Left hindlimb (tissue), 1 donor: ENCODE measurements at regions not wholly inside any gene's neighbourhood (a gene's known extent, or its start where the extent isn't known, plus 50 kb on each side); places are given as distances from the start of the nearest gene placed in this dataset.

Experiments
- DNase-seq: peaks from one replicate; pipeline ENCODE4 v3.0.0-alpha.2; 2018

DNA sequence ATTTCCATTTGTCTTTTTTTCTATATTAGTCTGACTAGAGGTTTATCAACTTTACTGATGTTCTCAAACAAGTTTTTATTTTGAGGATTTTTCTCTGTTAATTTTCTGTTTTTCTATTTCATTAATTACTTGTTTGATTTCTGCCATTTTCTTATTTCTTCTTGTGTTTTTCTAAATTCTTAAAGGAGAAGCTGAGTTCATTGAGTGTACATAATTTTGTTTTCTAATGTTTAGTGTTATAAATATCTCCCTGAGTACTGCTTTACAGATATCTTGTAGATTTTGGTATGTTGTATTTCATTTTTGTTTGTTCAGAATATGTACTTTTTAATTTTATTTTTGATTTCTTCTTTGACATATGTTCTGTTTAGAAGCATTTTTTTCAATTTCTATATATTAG is 1404.3 kb upstream of the MIR17HG start:
- DNase-seq, result no peak

DNA sequence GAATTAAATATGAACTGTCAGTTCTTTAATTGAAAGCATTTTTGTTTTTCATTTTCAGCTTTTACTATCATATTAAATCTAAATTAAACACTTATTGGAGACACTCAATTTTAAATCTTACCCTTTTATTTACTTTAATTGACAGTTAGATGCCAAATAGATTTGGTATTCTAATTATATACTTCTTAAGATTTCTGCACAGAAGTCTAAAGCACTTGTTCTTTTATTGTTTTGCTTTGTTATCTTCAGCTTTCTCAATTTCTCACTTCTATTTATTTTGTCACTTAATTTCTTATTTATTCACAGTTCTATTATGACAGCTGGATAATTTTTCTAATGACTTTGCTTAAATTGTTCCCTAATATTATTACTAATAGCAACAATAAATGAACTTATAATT is 1397.3 kb upstream of the MIR17HG start:
- DNase-seq, result no peak

DNA sequence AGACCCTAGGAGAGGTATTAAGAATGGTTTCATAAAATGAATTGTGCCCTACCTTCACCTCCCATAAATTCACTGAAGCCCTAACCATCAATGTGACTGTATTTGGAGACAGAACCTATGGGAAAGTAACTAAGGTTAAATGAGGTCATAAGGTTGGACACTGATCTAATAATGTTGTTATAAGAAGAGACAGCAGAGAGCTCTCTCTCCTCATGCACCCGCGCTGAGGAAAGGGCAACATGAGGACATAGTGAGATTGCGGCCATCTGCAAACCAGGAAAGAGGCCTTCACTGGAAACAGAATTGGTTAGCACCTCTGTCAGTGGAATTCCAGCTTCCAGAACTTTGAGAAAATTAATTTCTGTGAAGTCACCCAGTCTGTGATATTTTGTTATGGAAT is 1396.1 kb upstream of the MIR17HG start:
- no peak for DNase-seq

GRCh38 chr13:89953581-89953980 is 1393.9 kb upstream of the MIR17HG start:
- no peak for DNase-seq

DNA sequence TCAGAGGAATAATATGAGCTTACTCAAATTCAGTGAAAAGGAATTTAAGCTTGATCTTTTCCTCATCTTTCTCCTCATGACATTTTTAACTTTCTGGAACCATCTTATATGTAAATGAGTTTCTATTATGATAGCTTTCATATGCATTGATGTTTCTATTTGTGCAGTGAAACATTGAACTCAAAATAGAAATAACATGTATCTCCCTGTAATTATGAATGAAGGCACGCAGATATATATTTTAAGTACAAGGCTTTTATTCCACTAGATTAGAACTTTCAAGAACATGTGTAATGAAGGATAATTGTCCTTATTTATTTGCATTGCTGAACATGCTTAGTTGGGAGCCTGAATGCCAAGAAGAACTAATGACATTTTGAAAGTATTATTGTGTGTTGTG is 1391.7 kb upstream of the MIR17HG start:
- no peak for DNase-seq

- DNase-seq, result no peak
Observed at GRCh38 chr13:89959074-89959473, 1388.4 kb upstream of the MIR17HG start.

DNA sequence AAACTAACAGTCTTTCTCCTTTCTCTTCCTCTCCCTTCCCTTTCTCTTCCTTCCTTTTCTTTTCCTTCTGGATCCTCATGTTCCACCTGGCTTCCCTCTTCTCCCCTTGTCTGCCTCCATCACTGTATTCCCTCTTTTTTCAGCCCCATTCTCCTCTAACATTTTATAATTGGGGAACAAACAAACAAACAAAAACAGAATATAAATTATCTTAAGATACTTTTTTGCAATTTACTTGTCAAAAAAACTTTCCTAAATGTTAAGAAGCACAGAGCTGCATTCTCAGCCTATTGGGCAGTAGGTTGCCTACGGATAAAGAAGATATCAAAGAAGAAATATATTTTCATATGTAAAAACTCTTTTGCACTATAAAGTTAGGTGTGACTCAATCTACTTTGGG is 1382.2 kb upstream of the MIR17HG start:
- DNase-seq, result no peak

DNA sequence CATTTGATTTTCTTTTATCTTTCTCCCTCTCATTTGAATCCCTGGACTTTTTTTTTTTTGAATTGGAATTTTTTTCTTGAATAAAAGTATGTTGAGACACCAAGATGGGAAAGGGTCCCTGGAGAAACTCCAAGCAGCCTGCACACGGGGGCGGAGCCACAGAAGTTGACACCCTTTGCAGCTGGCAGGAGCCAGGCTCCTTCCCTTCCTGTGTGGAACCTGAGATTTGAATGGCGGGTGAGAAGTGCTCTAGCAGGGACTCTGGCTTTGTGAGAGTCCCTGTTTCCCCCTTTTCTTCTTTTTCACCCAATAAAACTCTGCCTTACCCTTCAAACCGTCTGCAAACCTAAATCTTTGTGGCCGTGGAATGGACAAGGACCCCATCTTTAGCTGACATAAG is 1381.0 kb upstream of the MIR17HG start:
- DNase-seq, result no peak

DNA sequence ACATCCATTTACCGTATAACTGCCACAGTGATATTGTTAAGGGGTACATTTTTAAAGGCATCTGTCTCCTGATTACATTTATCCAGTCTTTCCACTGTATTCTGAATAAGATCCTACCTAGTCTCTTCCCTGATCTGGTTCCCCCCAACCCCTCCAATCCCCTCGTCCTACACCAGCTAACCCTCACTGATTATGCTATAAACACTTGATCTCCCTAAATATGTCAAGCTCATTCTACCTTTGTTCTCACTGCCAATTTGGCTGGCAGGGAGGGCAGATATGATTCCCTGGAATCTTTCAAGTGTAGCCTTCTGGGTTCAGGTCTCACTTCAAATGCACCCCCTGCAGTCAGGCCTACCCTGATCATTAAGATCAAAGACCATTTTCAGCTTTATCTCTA is 1379.8 kb upstream of the MIR17HG start:
- DNase-seq, result no peak

DNA sequence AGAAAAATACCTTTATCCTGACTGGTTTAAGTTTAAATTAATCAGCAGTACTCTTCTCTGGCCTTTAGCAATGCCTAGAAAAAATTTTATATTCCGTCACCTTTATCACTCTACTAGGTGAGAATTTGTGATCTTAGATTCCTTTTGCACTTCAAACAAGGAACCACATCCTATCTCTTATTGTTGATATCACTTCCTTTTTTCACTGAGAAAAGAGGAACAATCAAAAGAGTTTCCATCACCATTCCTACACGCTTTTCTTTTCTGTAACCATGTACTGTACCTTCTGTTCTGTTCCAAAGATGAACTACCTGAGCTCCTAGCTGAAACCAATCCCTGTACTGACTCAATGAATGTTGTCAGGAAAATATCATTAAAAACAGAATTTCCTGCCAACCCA is 1379.0 kb upstream of the MIR17HG start:
- DNase-seq, result no peak

DNA sequence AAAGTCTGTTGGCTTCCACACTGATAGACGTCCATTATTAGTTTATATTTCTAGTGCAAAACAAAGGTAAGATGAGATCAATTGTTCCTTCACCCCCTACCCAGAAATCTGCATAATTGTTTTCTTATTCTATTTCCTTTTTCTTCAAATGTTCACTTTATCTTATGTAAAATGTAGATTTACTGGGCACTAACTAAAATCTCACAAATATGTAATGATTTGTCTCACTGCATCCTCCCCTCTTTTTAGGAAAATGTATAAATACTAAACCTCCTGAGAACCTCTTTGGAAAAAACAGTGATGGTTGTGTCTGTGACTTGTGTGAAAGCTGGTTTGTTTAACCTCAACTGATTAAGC is 1377.2 kb upstream of the MIR17HG start:
- no peak for DNase-seq

DNA sequence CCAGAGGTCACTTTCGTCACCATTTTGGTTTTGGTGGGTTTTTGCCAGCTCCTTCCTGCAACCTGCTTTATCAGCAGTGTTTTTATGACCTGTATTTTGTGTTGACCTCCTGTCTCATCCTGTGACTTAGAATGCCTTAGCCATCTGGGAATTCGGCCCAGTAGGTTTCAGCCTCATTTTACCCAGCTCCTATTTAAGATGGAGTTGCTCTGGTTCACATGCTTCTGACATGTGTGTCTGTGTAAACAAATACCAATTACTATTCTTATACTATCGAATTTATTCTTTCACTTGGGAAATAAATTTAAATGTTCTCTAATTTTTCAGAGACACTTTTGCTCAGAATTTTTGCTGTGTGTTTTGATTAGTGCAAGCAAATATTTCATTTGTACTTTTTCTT is 1370.3 kb upstream of the MIR17HG start:
- no peak for DNase-seq

GRCh38 chr13:89980896-89981295 is 1366.6 kb upstream of the MIR17HG start:
- DNase-seq, result no peak

DNA sequence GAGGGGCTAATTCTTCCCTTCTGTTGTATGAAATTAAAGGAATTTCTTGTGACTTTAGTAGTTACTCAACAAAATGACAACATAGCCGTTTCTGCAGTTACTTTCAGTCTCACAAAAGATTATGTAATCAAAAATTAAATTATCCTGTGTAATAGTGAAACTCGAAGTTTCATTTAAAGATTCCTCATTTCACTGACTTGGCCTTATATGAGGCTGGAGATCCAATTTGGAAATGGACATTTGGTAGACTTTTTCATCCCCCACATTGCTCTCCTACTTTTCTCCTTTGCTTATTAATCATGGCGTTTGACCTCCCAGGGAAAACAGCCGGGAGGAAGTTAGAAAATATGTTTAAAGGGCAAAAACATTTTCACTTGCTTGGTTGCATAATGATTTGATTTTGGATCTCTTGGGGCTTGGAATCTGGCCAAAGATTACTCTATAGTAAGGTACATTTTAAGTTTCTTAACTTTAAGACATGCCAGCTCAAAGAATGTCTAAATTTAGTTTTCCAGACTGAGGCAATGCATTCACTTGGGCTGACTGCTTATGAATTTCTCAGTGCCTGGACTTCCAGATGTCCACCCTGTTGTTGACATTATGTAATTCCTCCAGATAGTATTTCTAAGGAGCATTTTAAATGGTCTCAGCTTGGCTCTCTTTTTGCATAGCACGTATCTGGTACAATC is 1364.9 kb upstream of the MIR17HG start:
- no peak for DNase-seq

- no peak for DNase-seq
Observed at GRCh38 chr13:89988206-89988605, 1359.3 kb upstream of the MIR17HG start.

- DNase-seq, result no peak
Observed at GRCh38 chr13:90003566-90003965, 1343.9 kb upstream of the MIR17HG start.

DNA sequence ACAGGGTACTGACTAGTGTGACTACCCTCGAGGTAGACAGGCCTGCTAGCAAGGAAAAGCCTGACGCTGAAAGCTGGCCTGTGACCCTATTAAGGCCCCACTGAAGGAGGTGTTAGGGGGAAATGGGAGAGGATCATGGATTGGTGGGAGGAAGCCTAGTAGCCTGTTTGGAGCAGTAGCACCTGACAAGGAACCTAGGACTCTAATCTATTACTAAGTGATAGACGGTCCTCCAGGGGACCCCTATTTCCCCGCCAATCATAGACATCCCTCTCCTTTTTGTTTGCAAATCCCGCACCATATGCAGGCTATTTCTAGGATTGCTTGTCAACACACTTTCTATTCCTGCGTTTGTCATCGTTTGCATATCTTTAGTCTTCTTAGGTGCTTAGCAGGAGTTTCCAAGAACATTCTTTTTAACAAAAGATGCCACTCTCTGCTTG is 1338.8 kb upstream of the MIR17HG start:
- DNase-seq, result no peak

GRCh38 chr13:90014038-90014437 is 1333.4 kb upstream of the MIR17HG start:
- no peak for DNase-seq

DNA sequence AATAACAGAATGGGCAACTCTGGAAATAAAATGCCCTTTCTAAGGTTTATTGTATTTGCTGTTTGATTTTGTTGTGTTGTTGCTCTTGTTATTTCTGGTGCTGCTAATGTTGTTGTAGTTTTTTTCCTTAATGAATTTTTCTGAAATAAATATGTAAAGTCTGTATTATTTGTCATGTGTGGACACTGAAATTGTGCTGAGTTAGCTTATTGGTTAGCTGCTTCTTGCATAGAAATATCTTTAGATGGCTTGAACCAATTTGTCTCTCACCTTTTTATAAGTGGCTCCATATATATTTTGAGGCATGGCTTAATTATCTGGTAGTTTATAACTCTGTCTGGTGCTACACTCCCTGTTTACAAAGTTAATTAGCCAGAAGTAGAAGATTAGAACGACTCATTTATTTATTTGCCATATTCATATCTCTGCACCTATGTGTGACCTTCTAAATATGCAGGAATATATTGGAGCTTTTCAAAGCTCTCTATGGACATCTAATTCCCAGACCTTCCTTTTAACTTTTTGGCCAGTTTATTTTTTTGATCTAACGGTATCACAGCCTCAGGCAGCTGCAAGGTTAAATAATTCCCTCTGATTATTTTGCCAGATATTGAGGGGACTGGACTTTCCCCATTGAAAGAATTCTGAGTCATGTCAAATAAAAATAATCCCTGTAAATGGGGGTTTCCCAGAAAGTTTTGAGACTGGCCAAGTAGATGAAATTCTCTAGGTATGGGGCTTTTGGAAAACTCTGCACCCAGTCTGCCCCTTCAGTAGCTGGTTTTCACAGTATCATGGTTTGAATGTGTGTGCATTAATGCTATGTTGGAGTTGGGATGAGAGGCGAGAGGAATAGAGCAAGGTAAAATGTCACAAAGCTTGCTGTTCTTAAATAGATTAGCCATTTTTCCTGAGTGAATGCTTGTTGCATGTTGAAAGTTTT is 1331.7 kb upstream of the MIR17HG start:
- DNase-seq, result no peak

- DNase-seq, result no peak
Observed at GRCh38 chr13:90016688-90017087, 1330.8 kb upstream of the MIR17HG start.

- no peak for DNase-seq
Observed at GRCh38 chr13:90020536-90021070, 1326.9 kb upstream of the MIR17HG start.

DNA sequence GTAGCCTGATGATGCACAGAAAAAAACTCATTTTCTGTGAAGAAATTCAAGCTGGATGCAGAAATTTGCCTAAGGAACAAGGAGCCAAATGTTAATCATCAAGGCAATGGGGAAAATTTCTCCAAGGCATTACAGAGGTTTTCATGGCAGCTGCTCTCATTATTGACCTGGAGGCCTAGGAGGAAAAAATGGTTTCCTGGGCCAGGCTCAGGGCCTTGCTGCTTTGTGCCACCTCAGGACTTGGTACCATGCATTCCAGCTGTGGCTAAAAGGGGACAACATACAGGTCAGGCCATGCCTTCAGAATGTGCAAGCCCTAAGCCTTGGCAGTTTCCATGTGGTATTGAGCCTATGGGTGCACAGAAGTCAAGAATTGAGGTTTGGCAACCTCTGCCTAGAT is 1320.1 kb upstream of the MIR17HG start:
- DNase-seq, result no peak

- no peak for DNase-seq
Observed at GRCh38 chr13:90032313-90032712, 1315.2 kb upstream of the MIR17HG start.

DNA sequence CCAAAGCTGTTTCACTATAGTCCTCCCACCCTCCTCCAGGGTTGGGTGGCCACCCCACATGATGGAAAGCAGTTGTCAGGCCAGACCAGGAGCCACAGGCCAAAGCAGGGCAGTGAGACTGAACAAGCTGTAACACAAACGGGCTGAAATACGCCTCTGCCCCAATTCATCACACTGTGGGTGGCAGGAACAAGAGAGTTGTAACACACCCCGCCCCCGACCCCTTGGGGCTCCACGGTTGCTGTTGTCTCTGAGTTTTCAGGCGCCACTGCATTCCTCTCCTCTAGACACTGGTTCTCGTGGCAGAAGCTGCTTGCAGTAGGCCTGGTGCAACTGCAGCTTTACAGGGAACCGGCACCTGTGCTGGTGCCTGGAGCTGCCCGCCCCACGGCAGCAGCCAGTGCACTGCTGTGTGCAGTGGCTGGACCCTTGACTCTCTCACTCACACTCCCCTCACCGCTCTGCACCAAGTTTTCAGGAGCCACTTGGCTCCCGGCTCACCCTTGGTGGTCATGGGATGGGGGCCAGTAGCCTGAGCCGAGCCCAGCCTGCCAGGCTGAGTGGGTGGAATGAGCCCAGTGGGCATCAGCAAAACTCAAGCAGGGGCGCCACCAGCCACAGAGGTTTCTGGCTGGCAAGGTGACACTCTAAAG is 1314.5 kb upstream of the MIR17HG start:
- no peak for DNase-seq
